Right lobe of liver (tissue), 6 donors: ENCODE measurements at regions not wholly inside any gene's neighbourhood (a gene's known extent, or its start where the extent isn't known, plus 50 kb on each side); places are given as distances from the start of the nearest gene placed in this dataset.

Experiments
- ATAC-seq, 4 donors: fragments of 200-7000 bp; cut with Tn5 transposase; one replicate each; pipeline ENCODE4 v1.9.1; 2020; ENCODE audit warnings: mild to moderate bottlenecking in 4 of 4, moderate library complexity in 4 of 4
- DNase-seq, 3 donors: peaks; one replicate each; pipeline ENCODE4 v3.0.0-alpha.2; 2020
- H3K27ac ChIP-seq, 3 donors: fragments of 200-600 bp; one replicate each; pipeline ENCODE4 v1.8.0; 2022
- H3K27me3 ChIP-seq, 2 donors: fragments of 200-600 bp; one replicate each; pipeline ENCODE4 v1.8.0; 2022
- H3K36me3 ChIP-seq, 4 donors: fragments of 200-600 bp; sonication (generic) in 1 of 4; one replicate each; pipeline versions ENCODE4 v1.5.1 to v1.8.0; 2017 to 2022; ENCODE audit warnings: control low read depth in 1 of 4
- H3K4me1 ChIP-seq, 4 donors: fragments of 200-600 bp; sonication (generic) in 1 of 4; one replicate each; pipeline versions ENCODE4 v1.5.1 to v1.8.0; 2017 to 2022; ENCODE audit warnings: control low read depth in 1 of 4
- H3K4me3 ChIP-seq, 3 donors: fragments of 200-600 bp; one replicate each; pipeline ENCODE4 v1.8.0; 2022
- H3K9me3 ChIP-seq, 4 donors: fragments of 200-600 bp; sonication (generic) in 1 of 4; one replicate each; pipeline versions ENCODE4 v1.5.1 to v1.8.0; 2017 to 2022; ENCODE audit warnings: control low read depth in 1 of 4
- POLR2A ChIP-seq: fragments of 450-650 bp; IDR thresholded peaks from one replicate; pipeline ENCODE4 v1.6.1; 2017; ENCODE audit warnings: antibody characterized with exemption, mild to moderate bottlenecking
- WGBS: methylation state at CpG from one replicate; pipeline ENCODE4 v1.1.6; 2018; ENCODE audit warnings: low coverage, low lambda C conversion rate; ENCODE audit not compliant: insufficient coverage; ENCODE audit errors: missing lambda C conversion rate; 5-methylcytosine and 5-hydroxymethylcytosine counted together
- intact Hi-C, 2 donors: fragments of 100-400 bp; cut with DNase I; formaldehyde crosslinking; loops; one replicate each; pipeline versions ENCODE4 v1.11.2 to v1.14.1; 2022
- TF ChIP-seq, protein P1 (sequence below), 4 donors: fragments of 200-600 bp in 3 of 4; fragments of 450-650 bp in 1 of 4; IDR thresholded peaks; one replicate each; pipeline versions ENCODE4 v1.5.1 to v1.8.0; 2016 to 2022; ENCODE audit warnings: antibody characterized with exemption in 4 of 4, mild to moderate bottlenecking in 2 of 4
- donor health status: DM: no; HTN: yes; CAD: no.
- donor health status: DM: no; HTN: no; CAD: no.
- donor health status: DM: no; HTN: no; CAD: no.
- donor health status: DM: no; HTN: yes; CAD: no.
- donor health status: DM: no; HTN: yes; CAD: no.

DNA sequence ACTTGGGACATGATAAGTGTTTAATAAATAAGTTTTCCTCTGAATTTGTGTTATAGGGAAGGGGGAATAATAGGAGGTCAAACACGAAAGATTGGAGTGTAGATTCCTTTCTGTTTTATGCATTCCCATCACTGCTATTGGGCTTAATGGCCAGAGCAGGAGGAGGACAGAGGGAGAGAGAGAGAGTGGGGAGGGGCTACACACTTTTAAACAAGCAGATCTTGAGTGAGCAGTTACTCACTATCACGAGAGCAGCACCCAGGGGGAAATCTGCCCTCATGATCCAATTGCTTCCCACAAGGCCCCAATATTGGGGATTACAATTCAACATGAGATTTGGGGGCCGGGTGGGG, 505.0 kb downstream of the GRIN2A start:
- H3K27me3 ChIP-seq, result no peaks in the 10 kb centered on the region
- H3K36me3 ChIP-seq, result no peaks in the 10 kb centered on the region
- no peak overlapping the region for H3K27ac ChIP-seq
- DNase-seq (no peak), ATAC-seq (no peak)
- no peaks in the 10 kb centered on the region for H3K4me1 ChIP-seq
- no peaks in the 10 kb centered on the region for H3K9me3 ChIP-seq
- TF ChIP-seq, protein P1, sequence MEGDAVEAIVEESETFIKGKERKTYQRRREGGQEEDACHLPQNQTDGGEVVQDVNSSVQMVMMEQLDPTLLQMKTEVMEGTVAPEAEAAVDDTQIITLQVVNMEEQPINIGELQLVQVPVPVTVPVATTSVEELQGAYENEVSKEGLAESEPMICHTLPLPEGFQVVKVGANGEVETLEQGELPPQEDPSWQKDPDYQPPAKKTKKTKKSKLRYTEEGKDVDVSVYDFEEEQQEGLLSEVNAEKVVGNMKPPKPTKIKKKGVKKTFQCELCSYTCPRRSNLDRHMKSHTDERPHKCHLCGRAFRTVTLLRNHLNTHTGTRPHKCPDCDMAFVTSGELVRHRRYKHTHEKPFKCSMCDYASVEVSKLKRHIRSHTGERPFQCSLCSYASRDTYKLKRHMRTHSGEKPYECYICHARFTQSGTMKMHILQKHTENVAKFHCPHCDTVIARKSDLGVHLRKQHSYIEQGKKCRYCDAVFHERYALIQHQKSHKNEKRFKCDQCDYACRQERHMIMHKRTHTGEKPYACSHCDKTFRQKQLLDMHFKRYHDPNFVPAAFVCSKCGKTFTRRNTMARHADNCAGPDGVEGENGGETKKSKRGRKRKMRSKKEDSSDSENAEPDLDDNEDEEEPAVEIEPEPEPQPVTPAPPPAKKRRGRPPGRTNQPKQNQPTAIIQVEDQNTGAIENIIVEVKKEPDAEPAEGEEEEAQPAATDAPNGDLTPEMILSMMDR (IDR thresholded peaks at IDR 0.05), result no peak
- TF ChIP-seq POLR2A, result no peak
- WGBS, result 61% methylated on average over 3 of the region's 3 CpGs
- H3K4me3 ChIP-seq, result no peak overlapping the region
- intact Hi-C loops, result no loop called here

DNA sequence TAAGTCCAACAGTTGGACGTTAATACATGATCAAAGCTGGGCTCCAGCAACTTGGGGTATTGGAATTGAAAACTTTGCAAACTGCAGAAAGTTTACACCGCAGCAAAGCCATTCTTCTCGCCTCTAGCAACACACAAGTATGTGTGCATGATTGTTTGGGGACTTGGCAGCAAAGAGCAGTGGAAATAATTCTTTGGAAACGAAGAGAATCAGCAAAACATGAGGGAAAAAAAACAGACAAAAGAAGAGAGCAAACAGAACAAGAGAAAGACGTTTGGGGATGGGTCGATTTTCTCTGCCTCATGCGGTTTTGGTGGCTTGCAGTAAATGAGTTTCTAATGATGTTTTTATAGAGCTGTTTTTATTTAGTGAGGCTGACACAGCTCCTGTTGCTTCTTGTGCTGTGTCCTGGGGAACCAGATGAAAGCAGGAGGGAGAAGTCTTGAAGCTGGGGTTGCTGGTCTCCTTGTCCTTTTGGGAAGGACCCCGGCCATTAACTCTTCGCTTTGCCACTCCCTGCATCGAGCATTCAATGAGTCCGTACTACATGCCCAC, 502.9 kb downstream of the GRIN2A start:
- Histone ChIP-seq H3K27ac (no peak overlapping the region), H3K36me3 (no peaks in the 10 kb centered on the region), H3K27me3 (no peaks in the 10 kb centered on the region), H3K4me3 (no peak overlapping the region), H3K9me3 (no peaks in the 10 kb centered on the region), H3K4me1 (no peaks in the 10 kb centered on the region)
- no peak for DNase-seq
- intact Hi-C loops, result no loop called here
- TF ChIP-seq, protein P1 (IDR thresholded peaks at IDR 0.05), result no peak
- no peak for TF ChIP-seq POLR2A
- ATAC-seq, result no peak
- WGBS, result 38% methylated on average over 11 of the region's 11 CpGs

DNA sequence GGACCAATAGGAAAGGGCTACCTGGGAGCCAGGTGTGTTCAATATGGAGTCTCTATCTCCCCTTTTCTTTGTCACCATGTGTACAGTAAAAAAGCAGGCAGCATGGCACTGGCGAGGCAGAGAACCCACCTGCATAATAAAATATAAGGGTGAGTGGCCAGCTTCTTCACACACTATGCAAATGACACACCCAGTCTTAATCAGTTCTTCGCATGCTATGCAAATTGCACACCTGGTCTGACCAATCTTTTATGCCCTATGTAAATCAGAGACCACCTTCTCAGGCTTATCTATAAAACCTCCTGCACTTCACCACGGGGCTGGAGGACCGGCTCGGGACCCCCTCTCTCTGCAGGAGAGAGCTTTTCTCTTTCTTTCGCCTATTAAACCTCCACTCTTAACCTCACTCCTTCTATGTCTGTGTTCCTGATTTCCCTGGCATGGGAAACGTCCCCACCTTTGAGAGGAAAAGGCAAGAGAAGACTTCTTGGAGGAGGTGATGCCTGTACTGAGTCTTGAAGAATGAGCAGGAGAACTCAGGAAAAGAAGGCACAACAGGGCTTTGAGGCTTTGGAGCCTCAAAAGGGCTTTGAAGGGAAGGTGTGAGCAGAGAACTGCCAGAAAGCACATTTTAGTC, 502.1 kb downstream of the GRIN2A start:
- H3K4me3 ChIP-seq, result no peak overlapping the region
- DNase-seq, result no peak
- intact Hi-C loops, result no loop called here
- no peaks in the 10 kb centered on the region for H3K27me3 ChIP-seq
- 36% methylated on average over 6 of the region's 7 CpGs for WGBS
- ATAC-seq, result no peak
- H3K36me3 ChIP-seq, result no peaks in the 10 kb centered on the region
- no peaks in the 10 kb centered on the region for H3K9me3 ChIP-seq
- no peaks in the 10 kb centered on the region for H3K4me1 ChIP-seq
- no peak for TF ChIP-seq POLR2A
- TF ChIP-seq, protein P1 (IDR thresholded peaks at IDR 0.05), result no peak
- no peak overlapping the region for H3K27ac ChIP-seq

DNA sequence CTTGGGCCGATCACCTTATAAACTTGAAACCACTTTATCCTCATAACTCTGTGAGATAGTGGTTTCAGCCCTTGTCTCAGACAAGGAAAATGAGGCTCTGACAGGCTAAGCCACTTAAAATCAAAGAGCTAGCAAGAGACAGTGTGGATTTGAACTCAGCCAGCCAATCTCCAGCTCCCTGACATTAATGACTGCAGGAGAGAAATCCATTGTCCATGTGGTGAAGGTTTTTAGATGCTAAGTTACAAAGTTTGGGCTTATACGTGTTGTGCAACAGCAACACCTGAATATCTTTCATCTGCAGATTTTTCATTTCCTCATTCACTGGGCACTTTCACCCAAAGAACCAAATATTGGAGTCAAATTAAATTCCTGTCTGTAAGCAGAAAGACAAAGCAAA, 501.3 kb downstream of the GRIN2A start:
- 45% methylated on average over 2 of the region's 2 CpGs for whole genome bisulfite sequencing
- Histone ChIP-seq H3K36me3 (no peaks in the 10 kb centered on the region), H3K27ac (no peak overlapping the region), H3K4me1 (no peaks in the 10 kb centered on the region), H3K9me3 (no peaks in the 10 kb centered on the region), H3K27me3 (no peaks in the 10 kb centered on the region), H3K4me3 (no peak overlapping the region)
- DNase-seq (no peak), ATAC-seq (no peak)
- TF ChIP-seq, protein P1 (IDR thresholded peaks at IDR 0.05), result no peak
- TF ChIP-seq POLR2A, result no peak
- intact Hi-C loops, result no loop called here
